ENCODE measurements at regions not wholly inside any gene's neighbourhood (a gene's known extent, or its start where the extent isn't known, plus 50 kb on each side); places are given as distances from the start of the nearest gene placed in this dataset.

DNA sequence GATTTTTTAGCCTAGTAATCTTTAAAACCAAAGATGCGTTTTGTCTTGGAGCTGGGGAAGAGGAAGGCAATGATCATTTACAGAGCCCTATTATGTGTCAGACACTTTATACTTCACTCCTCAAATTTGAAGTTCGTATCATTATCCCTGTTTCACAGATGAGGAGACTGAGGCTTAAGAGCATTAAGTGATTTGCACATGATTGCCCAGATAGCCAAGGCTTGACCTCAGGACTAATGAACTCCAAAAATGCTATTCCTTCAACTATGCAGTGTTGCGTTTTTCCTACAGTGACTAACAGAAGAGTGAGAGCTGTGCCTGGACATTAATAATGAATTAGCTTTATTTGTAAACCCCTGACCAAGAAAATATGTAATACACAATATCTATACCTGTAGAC is 136.8 kb upstream of the EEA1 start:
- TF ChIP-seq, protein P1, sequence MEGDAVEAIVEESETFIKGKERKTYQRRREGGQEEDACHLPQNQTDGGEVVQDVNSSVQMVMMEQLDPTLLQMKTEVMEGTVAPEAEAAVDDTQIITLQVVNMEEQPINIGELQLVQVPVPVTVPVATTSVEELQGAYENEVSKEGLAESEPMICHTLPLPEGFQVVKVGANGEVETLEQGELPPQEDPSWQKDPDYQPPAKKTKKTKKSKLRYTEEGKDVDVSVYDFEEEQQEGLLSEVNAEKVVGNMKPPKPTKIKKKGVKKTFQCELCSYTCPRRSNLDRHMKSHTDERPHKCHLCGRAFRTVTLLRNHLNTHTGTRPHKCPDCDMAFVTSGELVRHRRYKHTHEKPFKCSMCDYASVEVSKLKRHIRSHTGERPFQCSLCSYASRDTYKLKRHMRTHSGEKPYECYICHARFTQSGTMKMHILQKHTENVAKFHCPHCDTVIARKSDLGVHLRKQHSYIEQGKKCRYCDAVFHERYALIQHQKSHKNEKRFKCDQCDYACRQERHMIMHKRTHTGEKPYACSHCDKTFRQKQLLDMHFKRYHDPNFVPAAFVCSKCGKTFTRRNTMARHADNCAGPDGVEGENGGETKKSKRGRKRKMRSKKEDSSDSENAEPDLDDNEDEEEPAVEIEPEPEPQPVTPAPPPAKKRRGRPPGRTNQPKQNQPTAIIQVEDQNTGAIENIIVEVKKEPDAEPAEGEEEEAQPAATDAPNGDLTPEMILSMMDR (IDR thresholded peaks at IDR 0.05; ENCODE audit: low read length) = no peak
- no peak for TF ChIP-seq EZH2 (IDR thresholded peaks at IDR 0.05; ENCODE audit: borderline replicate concordance, low read length)
